IMR-90 (cell line): ENCODE measurements at regions not wholly inside any gene's neighbourhood (a gene's known extent, or its start where the extent isn't known, plus 50 kb on each side); places are given as distances from the start of the nearest gene placed in this dataset.

Experiments
- ATAC-seq: fragments of 200-7000 bp; cut with Tn5 transposase; 2 replicates; pipeline ENCODE4 v1.9.1; 2020; ENCODE audit warnings: low read depth, mild to moderate bottlenecking, moderate library complexity
- BruUV-seq: library from RNA; stranded (reverse); fragments of 400-500 nt; replicated peaks from 2 replicates; lab custom pipeline; 2021; lab: Mats Ljungman, UMichigan
- CTCF ChIA-PET: fragments of 300-600 bp; formaldehyde crosslinking; extraction: SDS; loops from one replicate; lab custom pipeline; 2021; ENCODE audit warnings: antibody characterized with exemption; lab: Yijun Ruan, JAX
- POLR2A ChIA-PET: fragments of 300-600 bp; sonication (Branson Sonifier 250); formaldehyde crosslinking; loops from one replicate; lab custom pipeline; 2022; ENCODE audit warnings: antibody characterized with exemption; ENCODE audit not compliant: unreplicated experiment; lab: Charles Lee
- DNase-seq: peaks from one replicate; pipeline ENCODE4 v3.0.0; 2013
- H2AFZ ChIP-seq: replicated peaks from 2 replicates; pipeline ENCODE3; 2013; ENCODE audit warnings: low read length, mild to moderate bottlenecking; ENCODE audit not compliant: poor library complexity
- H2AK5ac ChIP-seq: 2 replicates; pipeline ENCODE4 v1.6.1; 2013; ENCODE audit warnings: low read depth, low read length, inconsistent platforms
- H2AK9ac ChIP-seq: replicated peaks from 2 replicates; pipeline ENCODE3; 2013; ENCODE audit warnings: mild to moderate bottlenecking, low read depth, low read length, moderate library complexity; ENCODE audit not compliant: poor library complexity
- H2BK120ac ChIP-seq: 2 replicates; pipeline ENCODE4 v1.6.1; 2013; ENCODE audit warnings: low read depth, low read length, inconsistent platforms
- H2BK15ac ChIP-seq: 3 replicates; pipeline ENCODE4 v1.6.1; 2013; ENCODE audit warnings: low read depth, low read length, inconsistent platforms
- H2BK20ac ChIP-seq: 2 replicates; pipeline ENCODE4 v1.6.1; 2013; ENCODE audit warnings: low read depth, mild to moderate bottlenecking, inconsistent platforms, low read length, moderate library complexity
- H2BK5ac ChIP-seq: 2 replicates; pipeline ENCODE4 v1.6.1; 2013; ENCODE audit warnings: mild to moderate bottlenecking, low read depth, low read length, inconsistent platforms; ENCODE audit not compliant: poor library complexity, severe bottlenecking
- H3K14ac ChIP-seq: replicated peaks from 2 replicates; pipeline ENCODE4 v1.6.1; 2013; ENCODE audit warnings: low read depth, low read length, inconsistent platforms
- H3K18ac ChIP-seq: 2 replicates; pipeline ENCODE4 v1.6.1; 2013; ENCODE audit warnings: low read depth, low read length, control low read depth
- H3K23ac ChIP-seq: 2 replicates; pipeline ENCODE4 v1.6.1; 2013; ENCODE audit warnings: low read depth, low read length, inconsistent platforms
- H3K27ac ChIP-seq: 2 replicates; pipeline ENCODE4 v1.5.1; 2013; ENCODE audit warnings: mild to moderate bottlenecking, control low read depth, low read length; ENCODE audit not compliant: insufficient read depth
- H3K27me3 ChIP-seq: 2 replicates; pipeline ENCODE4 v1.6.1; 2013; ENCODE audit warnings: low read length; ENCODE audit not compliant: control insufficient read depth, insufficient read depth
- H3K36me3 ChIP-seq: 2 replicates; pipeline ENCODE4 v1.6.1; 2013; ENCODE audit warnings: low read length, mixed read lengths; ENCODE audit not compliant: control insufficient read depth, insufficient read depth
- H3K4ac ChIP-seq: 2 replicates; pipeline ENCODE4 v1.6.1; 2013; ENCODE audit warnings: low read depth, low read length, inconsistent platforms
- H3K4me1 ChIP-seq: 2 replicates; pipeline ENCODE4 v1.6.1; 2013; ENCODE audit warnings: low read length, mixed read lengths; ENCODE audit not compliant: control insufficient read depth, insufficient read depth
- H3K4me2 ChIP-seq: 2 replicates; pipeline ENCODE4 v1.6.1; 2013; ENCODE audit warnings: low read depth, mild to moderate bottlenecking, control low read depth, low read length, moderate library complexity
- H3K4me3 ChIP-seq: 2 replicates; pipeline ENCODE4 v1.5.1; 2013; ENCODE audit warnings: low read depth, mild to moderate bottlenecking, control low read depth, low read length, moderate library complexity; ENCODE audit not compliant: insufficient read depth
- H3K56ac ChIP-seq: 2 replicates; pipeline ENCODE4 v1.6.1; 2013; ENCODE audit warnings: low read length, inconsistent platforms; ENCODE audit not compliant: insufficient read depth; ENCODE audit errors: extremely low read depth
- H3K79me1 ChIP-seq, 2 experiments: 2 replicates each; pipeline ENCODE4 v1.6.1; 2013; ENCODE audit warnings: low read length in 2 of 2, inconsistent platforms in 1 of 2, low read depth in 1 of 2
- H3K9ac ChIP-seq: 2 replicates; pipeline ENCODE4 v1.6.1; 2013; ENCODE audit warnings: low read depth, low read length, control low read depth
- H3K9me1 ChIP-seq: 2 replicates; pipeline ENCODE4 v1.6.1; 2013; ENCODE audit warnings: low read length, inconsistent platforms; ENCODE audit not compliant: insufficient read depth
- H3K9me3 ChIP-seq: 2 replicates; pipeline ENCODE4 v1.6.1; 2013; ENCODE audit warnings: low read length; ENCODE audit not compliant: control insufficient read depth, insufficient read depth
- H4K20me1 ChIP-seq: 2 replicates; pipeline ENCODE4 v1.6.1; 2013; ENCODE audit warnings: low read length, inconsistent platforms; ENCODE audit not compliant: insufficient read depth
- H4K5ac ChIP-seq: 2 replicates; pipeline ENCODE4 v1.6.1; 2013; ENCODE audit warnings: mild to moderate bottlenecking, low read depth, low read length, control low read depth
- H4K8ac ChIP-seq, 2 experiments: 2 replicates each; pipeline ENCODE4 v1.6.1; 2013; ENCODE audit warnings: low read depth in 2 of 2, low read length in 2 of 2, control low read depth in 1 of 2, inconsistent platforms in 1 of 2
- H4K91ac ChIP-seq: 2 replicates; pipeline ENCODE4 v1.6.1; 2013; ENCODE audit warnings: low read depth, low read length, inconsistent platforms; ENCODE audit not compliant: insufficient read depth
- BHLHE40 ChIP-seq: fragments of 150-350 bp; IDR thresholded peaks from 2 replicates; pipeline ENCODE4 v1.6.1; 2016; ENCODE audit warnings: mild to moderate bottlenecking, low read depth, low read length
- CHD1 ChIP-seq: IDR thresholded peaks from 2 replicates; pipeline ENCODE4 v1.6.1; 2012; ENCODE audit warnings: low read depth, low read length, improper control_type of control experiment
- FOS ChIP-seq: fragments of 150-350 bp; IDR thresholded peaks from 2 replicates; pipeline ENCODE4 v1.6.1; 2016; ENCODE audit warnings: low read depth, low read length
- MAFK ChIP-seq: IDR thresholded peaks from 2 replicates; pipeline ENCODE4 v1.6.1; 2012; ENCODE audit warnings: low read depth, low read length, improper control_type of control experiment
- MAZ ChIP-seq: IDR thresholded peaks from 2 replicates; pipeline ENCODE4 v1.6.1; 2012; ENCODE audit warnings: low read depth, mild to moderate bottlenecking, low read length, improper control_type of control experiment, moderate library complexity, borderline replicate concordance
- POLR2A ChIP-seq: IDR thresholded peaks from 2 replicates; pipeline ENCODE4 v1.6.1; 2012; ENCODE audit warnings: mild to moderate bottlenecking, low read depth, low read length
- RAD21 ChIP-seq: IDR thresholded peaks from 2 replicates; pipeline ENCODE4 v1.6.1; 2012; ENCODE audit warnings: low read length, improper control_type of control experiment
- RCOR1 ChIP-seq: IDR thresholded peaks from 2 replicates; pipeline ENCODE4 v1.6.1; 2012; ENCODE audit warnings: mild to moderate bottlenecking, low read length, improper control_type of control experiment; ENCODE audit not compliant: insufficient replicate concordance
- RFX5 ChIP-seq: IDR thresholded peaks from 2 replicates; pipeline ENCODE4 v1.8.0; 2012; ENCODE audit warnings: low read depth, mild to moderate bottlenecking, low read length, moderate library complexity
- SMC3 ChIP-seq: fragments of 150-350 bp; IDR thresholded peaks from 2 replicates; pipeline ENCODE4 v1.6.1; 2016; ENCODE audit warnings: low read depth, mild to moderate bottlenecking, antibody characterized with exemption, low read length, moderate library complexity
- WGBS, 2 experiments: methylation state at CpG; one replicate each; pipeline versions ENCODE4 v1.1.5 to v1.1.7; 2013; ENCODE audit warnings: missing lambda C conversion rate in 2 of 2; ENCODE audit not compliant: insufficient read length in 1 of 2; ENCODE audit errors: extremely low coverage in 2 of 2; 5-methylcytosine and 5-hydroxymethylcytosine counted together
- dilution Hi-C: fragments of 300-500 bp; cut with HindIII; formaldehyde crosslinking; loops from one replicate; pipeline ENCODE4 v1.14.3; 2018; ENCODE audit warnings: low sequenced_read_pairs; ENCODE audit not compliant: unreplicated experiment
- in situ Hi-C: fragments of 300-500 bp; cut with MboI; formaldehyde crosslinking; loops from 3 replicates; pipeline ENCODE4 v1.14.3; 2019; ENCODE audit warnings: low sequenced_read_pairs, inconsistent platforms, mixed read lengths
- intact Hi-C: fragments of 100-400 bp; cut with micrococcal nuclease; formaldehyde crosslinking; loops from 2 replicates; pipeline ENCODE4 v1.10.0; 2022
- TF ChIP-seq, protein P1 (sequence below): conservative IDR thresholded peaks from 2 replicates; pipeline ENCODE4 v1.5.1; 2012; ENCODE audit warnings: mild to moderate bottlenecking, low read depth, low read length, improper control_type of control experiment
- TF ChIP-seq, protein P2 (sequence below): fragments of 150-350 bp; IDR thresholded peaks from 2 replicates; pipeline ENCODE4 v1.6.1; 2017; ENCODE audit warnings: mild to moderate bottlenecking, antibody characterized with exemption, low read length, low read depth

DNA sequence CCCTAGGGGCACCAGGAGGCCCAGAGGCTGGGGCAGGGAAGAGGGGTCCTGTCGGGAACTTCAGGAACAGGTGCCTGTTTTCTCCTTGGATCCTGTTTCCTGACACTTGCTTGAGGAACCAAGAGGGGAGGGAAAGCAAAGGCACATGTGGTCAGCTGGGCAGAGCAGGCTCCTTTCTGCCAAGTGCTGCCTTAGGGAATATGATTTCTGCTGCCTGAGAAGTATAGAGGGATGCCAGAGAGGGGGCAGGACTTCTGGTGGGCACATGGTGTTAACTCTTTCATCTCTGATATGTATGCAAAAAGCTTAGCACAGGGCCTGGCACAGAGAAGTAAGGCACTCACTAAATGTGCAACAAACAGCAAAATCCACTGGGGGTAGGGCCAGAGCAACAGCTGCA lies 51.2 kb upstream of the PJA1 start (continued):
- no peak for TF ChIP-seq MAFK
- TF ChIP-seq RFX5: no peak
- no peak for TF ChIP-seq RAD21

DNA sequence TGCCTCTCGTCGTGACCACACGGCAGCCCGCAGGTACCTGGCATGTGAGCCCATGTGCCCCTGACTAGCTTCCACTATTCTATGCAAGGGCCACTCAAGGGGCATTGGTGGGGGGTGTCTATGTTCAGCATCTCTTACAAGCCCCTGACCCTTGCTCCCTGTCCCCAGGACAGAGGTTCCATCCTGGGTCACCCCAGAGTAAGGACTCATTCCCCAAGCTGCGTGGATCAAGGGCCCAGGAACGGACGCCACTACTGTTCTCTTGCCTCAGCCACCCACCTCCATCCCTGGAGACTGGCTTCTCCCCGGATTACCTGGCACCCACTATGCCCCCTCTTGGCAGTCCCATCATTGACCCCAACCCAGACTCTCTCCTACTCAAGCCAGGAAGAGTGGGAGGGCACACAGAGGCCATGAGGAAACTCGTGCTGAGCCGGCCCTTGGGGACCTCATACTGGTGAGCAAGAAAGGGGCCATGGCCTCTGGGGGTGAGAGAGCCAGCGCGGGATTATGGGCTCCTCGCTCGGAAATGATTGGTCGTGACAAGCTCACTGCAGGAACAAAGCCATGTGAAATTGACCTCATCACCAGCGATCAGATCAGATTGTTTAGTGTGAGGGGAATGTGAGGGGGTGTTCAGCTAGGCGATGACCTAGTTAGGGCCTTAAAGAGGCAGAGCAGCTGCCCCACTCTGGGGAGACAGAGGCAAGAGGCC lies 50.1 kb upstream of the PJA1 start:
- DNase-seq: no peak
- no peak overlapping the region for H3K27ac ChIP-seq
- H2AFZ ChIP-seq: no peak overlapping the region
- in situ Hi-C loops: loop anchor here (5.0 kb wide), 1 partner anchor 388 kb away; the partner anchor contains the start of gene EFNB1
- ChIA-PET POLR2A (no interaction called here), CTCF (no interaction called here)
- no peaks in the 10 kb centered on the region for H3K36me3 ChIP-seq
- H2BK5ac ChIP-seq: no peak overlapping the region
- no peak overlapping the region for H2AK9ac ChIP-seq
- no peak overlapping the region for H3K4ac ChIP-seq
- no peaks in the 10 kb centered on the region for H3K4me1 ChIP-seq
- dilution Hi-C loops: no loop called here
- no peak overlapping the region for H3K18ac ChIP-seq
- peaks cover 46% of the 10 kb centered on the region for H3K27me3 ChIP-seq
- no peaks in the 10 kb centered on the region for H3K9me3 ChIP-seq
- H3K9me1 ChIP-seq: no peaks in the 10 kb centered on the region
- no TSS peak for BruUV-seq
- no peak overlapping the region for H4K5ac ChIP-seq
- H3K56ac ChIP-seq: no peak overlapping the region
- ATAC-seq: no peak
- no peak overlapping the region for H2BK120ac ChIP-seq
- no peak overlapping the region for H2AK5ac ChIP-seq
- no peak overlapping the region for H4K8ac ChIP-seq
- no peak overlapping the region for H2BK15ac ChIP-seq
- H3K79me1 ChIP-seq: no peaks in the 10 kb centered on the region
- H3K9ac ChIP-seq: no peak overlapping the region
- intact Hi-C loops: no loop called here
- no peak overlapping the region for H2BK20ac ChIP-seq
- WGBS, 2 experiments: 54% methylated on average over 8 of the region's 17 CpGs; no CpG with 5 or more reads in 1 of the 2 experiments
- no peak overlapping the region for H3K4me3 ChIP-seq
- no peak for TF ChIP-seq SMC3
- no peak for TF ChIP-seq FOS
- TF ChIP-seq, protein P1, sequence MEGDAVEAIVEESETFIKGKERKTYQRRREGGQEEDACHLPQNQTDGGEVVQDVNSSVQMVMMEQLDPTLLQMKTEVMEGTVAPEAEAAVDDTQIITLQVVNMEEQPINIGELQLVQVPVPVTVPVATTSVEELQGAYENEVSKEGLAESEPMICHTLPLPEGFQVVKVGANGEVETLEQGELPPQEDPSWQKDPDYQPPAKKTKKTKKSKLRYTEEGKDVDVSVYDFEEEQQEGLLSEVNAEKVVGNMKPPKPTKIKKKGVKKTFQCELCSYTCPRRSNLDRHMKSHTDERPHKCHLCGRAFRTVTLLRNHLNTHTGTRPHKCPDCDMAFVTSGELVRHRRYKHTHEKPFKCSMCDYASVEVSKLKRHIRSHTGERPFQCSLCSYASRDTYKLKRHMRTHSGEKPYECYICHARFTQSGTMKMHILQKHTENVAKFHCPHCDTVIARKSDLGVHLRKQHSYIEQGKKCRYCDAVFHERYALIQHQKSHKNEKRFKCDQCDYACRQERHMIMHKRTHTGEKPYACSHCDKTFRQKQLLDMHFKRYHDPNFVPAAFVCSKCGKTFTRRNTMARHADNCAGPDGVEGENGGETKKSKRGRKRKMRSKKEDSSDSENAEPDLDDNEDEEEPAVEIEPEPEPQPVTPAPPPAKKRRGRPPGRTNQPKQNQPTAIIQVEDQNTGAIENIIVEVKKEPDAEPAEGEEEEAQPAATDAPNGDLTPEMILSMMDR: no peak
- TF ChIP-seq RCOR1: no peak
- TF ChIP-seq MAFK: no peak
- no peak for TF ChIP-seq RAD21
- TF ChIP-seq RFX5: no peak
- TF ChIP-seq POLR2A: no peak
- TF ChIP-seq CHD1: no peak
- TF ChIP-seq BHLHE40: no peak
- no peak for TF ChIP-seq MAZ
- TF ChIP-seq, protein P2, sequence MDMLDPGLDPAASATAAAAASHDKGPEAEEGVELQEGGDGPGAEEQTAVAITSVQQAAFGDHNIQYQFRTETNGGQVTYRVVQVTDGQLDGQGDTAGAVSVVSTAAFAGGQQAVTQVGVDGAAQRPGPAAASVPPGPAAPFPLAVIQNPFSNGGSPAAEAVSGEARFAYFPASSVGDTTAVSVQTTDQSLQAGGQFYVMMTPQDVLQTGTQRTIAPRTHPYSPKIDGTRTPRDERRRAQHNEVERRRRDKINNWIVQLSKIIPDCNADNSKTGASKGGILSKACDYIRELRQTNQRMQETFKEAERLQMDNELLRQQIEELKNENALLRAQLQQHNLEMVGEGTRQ: no peak
- H3K23ac ChIP-seq: no peak overlapping the region
- H3K4me2 ChIP-seq: no peak overlapping the region
- no peak overlapping the region for H4K91ac ChIP-seq
- no peaks in the 10 kb centered on the region; the same call in 1 of the 2 replicates for H4K20me1 ChIP-seq
- no peak overlapping the region for H3K14ac ChIP-seq
